PC-9 (cell line): ENCODE measurements at regions not wholly inside any gene's neighbourhood (a gene's known extent, or its start where the extent isn't known, plus 50 kb on each side); places are given as distances from the start of the nearest gene placed in this dataset.

Experiments
- EZH2 ChIP-seq: fragments of 200-600 bp; sonication (generic); IDR thresholded peaks from 2 replicates; pipeline ENCODE4 v1.8.0; 2017; ENCODE audit warnings: antibody characterized with exemption, low read depth
- TF ChIP-seq, protein P1 (sequence below): fragments of 200-600 bp; sonication (generic); conservative IDR thresholded peaks from 2 replicates; pipeline ENCODE4 v1.6.1; 2017; ENCODE audit warnings: mixed run types, antibody characterized with exemption, mild to moderate bottlenecking, moderate library complexity

DNA sequence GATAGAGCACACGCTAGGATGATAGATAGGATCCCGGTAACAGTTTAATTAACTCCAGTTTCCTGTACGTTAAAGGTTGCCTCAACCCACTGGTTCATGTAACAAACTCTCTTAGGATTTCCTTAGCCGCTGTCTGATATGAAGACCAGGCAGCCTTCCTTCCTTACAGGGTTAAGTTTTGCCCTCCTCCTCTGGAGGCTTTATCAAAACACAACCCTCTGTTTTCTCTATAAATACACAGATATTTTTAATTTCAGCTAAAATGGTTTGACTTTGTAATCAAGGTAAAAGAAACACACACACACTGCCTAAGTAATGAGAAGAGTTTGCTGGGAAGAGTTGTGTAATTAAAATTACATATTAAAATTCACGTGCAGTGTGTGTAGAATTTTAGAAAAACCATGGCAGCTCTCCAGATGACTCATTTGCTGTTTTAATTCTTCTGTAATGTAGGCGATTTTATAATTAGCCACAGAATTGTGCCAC lies 369.8 kb downstream of the CSNK1G3 start:
- TF ChIP-seq, protein P1, sequence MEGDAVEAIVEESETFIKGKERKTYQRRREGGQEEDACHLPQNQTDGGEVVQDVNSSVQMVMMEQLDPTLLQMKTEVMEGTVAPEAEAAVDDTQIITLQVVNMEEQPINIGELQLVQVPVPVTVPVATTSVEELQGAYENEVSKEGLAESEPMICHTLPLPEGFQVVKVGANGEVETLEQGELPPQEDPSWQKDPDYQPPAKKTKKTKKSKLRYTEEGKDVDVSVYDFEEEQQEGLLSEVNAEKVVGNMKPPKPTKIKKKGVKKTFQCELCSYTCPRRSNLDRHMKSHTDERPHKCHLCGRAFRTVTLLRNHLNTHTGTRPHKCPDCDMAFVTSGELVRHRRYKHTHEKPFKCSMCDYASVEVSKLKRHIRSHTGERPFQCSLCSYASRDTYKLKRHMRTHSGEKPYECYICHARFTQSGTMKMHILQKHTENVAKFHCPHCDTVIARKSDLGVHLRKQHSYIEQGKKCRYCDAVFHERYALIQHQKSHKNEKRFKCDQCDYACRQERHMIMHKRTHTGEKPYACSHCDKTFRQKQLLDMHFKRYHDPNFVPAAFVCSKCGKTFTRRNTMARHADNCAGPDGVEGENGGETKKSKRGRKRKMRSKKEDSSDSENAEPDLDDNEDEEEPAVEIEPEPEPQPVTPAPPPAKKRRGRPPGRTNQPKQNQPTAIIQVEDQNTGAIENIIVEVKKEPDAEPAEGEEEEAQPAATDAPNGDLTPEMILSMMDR, result no peak
- no peak for TF ChIP-seq EZH2
